ENCODE measurements at regions not wholly inside any gene's neighbourhood (a gene's known extent, or its start where the extent isn't known, plus 50 kb on each side); places are given as distances from the start of the nearest gene placed in this dataset.

DNA sequence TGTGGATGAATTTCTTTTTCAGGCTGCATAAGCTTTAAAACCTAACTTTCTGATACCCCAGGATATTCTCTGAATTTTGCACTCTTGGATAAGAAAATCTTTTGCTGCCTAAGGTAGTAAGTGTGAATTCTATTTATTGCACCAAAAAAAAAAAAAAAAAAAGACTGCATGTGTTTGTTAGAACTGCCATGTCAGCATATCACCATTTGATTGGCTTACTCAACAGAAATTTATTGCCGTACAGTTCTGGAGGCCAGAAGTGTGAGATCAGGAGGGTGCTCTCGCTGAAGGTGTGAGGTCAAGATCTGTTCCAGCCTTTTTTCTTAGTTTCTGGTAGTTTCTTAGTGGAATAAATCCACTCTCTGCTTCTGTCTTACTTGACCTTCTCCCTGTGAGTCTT is 1250.0 kb upstream of the PRKX start:
- Mint-ChIP-seq H3K9me3 (peaks cover 6% of the 10 kb centered on the region), H3K4me3 (no peak overlapping the region), H3K27ac (no peak overlapping the region), H3K27me3 (ENCODE audit: insufficient read depth) (no peaks in the 10 kb centered on the region; the same call in 1 of the 2 replicates), H3K4me1 (ENCODE audit: low read depth) (no peaks in the 10 kb centered on the region), H3K36me3 (ENCODE audit: low read depth) (no peaks in the 10 kb centered on the region)
- TF ChIP-seq, protein P1, sequence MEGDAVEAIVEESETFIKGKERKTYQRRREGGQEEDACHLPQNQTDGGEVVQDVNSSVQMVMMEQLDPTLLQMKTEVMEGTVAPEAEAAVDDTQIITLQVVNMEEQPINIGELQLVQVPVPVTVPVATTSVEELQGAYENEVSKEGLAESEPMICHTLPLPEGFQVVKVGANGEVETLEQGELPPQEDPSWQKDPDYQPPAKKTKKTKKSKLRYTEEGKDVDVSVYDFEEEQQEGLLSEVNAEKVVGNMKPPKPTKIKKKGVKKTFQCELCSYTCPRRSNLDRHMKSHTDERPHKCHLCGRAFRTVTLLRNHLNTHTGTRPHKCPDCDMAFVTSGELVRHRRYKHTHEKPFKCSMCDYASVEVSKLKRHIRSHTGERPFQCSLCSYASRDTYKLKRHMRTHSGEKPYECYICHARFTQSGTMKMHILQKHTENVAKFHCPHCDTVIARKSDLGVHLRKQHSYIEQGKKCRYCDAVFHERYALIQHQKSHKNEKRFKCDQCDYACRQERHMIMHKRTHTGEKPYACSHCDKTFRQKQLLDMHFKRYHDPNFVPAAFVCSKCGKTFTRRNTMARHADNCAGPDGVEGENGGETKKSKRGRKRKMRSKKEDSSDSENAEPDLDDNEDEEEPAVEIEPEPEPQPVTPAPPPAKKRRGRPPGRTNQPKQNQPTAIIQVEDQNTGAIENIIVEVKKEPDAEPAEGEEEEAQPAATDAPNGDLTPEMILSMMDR (IDR thresholded peaks at IDR 0.05): no peak
- DNase-seq: no peak

- H3K4me1 Mint-ChIP-seq (ENCODE audit: low read depth): no peaks in the 10 kb centered on the region
- no peaks in the 10 kb centered on the region for H3K36me3 Mint-ChIP-seq (ENCODE audit: low read depth)
- H3K4me3 Mint-ChIP-seq: no peak overlapping the region
- H3K27ac Mint-ChIP-seq: no peak overlapping the region
- TF ChIP-seq, protein P1 (IDR thresholded peaks at IDR 0.05): no peak
- DNase-seq: no peak
- H3K9me3 Mint-ChIP-seq: peaks cover 8% of the 10 kb centered on the region; the same call in 1 of the 2 replicates
- H3K27me3 Mint-ChIP-seq (ENCODE audit: insufficient read depth): no peaks in the 10 kb centered on the region
These were observed 1231.3 kb upstream of the PRKX start for GRCh38 chrX:4944767-4945166.

GRCh38 chrX:4936315-4936714 is 1222.9 kb upstream of the PRKX start:
- no peak for DNase-seq
- H3K9me3 Mint-ChIP-seq: peaks cover 5% of the 10 kb centered on the region
- H3K36me3 Mint-ChIP-seq (ENCODE audit: low read depth): no peaks in the 10 kb centered on the region; the same call in 1 of the 2 replicates
- H3K27ac Mint-ChIP-seq: no peak overlapping the region
- H3K4me1 Mint-ChIP-seq (ENCODE audit: low read depth): no peaks in the 10 kb centered on the region
- TF ChIP-seq, protein P1 (IDR thresholded peaks at IDR 0.05): no peak
- no peaks in the 10 kb centered on the region for H3K27me3 Mint-ChIP-seq (ENCODE audit: insufficient read depth)
- H3K4me3 Mint-ChIP-seq: no peak overlapping the region

DNA sequence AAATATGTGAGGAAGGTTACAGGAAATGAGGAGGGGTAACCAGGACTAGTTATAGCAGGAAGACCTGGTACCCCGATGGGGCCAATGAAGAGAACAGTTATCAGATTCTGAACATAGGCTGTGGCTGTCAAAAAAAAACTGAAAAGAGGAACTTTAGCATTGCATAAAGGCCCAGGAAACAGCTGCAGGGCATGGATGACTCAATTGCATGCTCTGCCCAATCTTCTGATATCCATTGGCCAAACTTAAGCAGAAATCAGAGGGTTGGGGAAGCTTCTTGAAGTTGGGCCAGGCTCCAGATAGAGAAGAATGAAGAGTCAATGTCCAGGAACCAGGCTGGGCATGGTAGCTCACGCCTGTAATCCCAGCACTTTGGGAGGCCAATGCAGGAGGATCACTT is 1222.4 kb upstream of the PRKX start:
- Mint-ChIP-seq H3K36me3 (ENCODE audit: low read depth) (no peaks in the 10 kb centered on the region; the same call in 1 of the 2 replicates), H3K27ac (no peak overlapping the region), H3K9me3 (peaks cover 6% of the 10 kb centered on the region), H3K4me3 (no peak overlapping the region), H3K27me3 (ENCODE audit: insufficient read depth) (no peaks in the 10 kb centered on the region), H3K4me1 (ENCODE audit: low read depth) (no peaks in the 10 kb centered on the region)
- DNase-seq: no peak
- TF ChIP-seq, protein P1 (IDR thresholded peaks at IDR 0.05): no peak

- Mint-ChIP-seq H3K36me3 (ENCODE audit: low read depth) (no peaks in the 10 kb centered on the region; the same call in 1 of the 2 replicates), H3K27ac (no peak overlapping the region), H3K27me3 (ENCODE audit: insufficient read depth) (no peaks in the 10 kb centered on the region), H3K9me3 (peaks cover 10% of the 10 kb centered on the region), H3K4me1 (ENCODE audit: low read depth) (no peaks in the 10 kb centered on the region), H3K4me3 (no peak overlapping the region)
- TF ChIP-seq, protein P1 (IDR thresholded peaks at IDR 0.05): no peak
- no peak for DNase-seq
These were observed 1222.0 kb upstream of the PRKX start for GRCh38 chrX:4935401-4935800.

DNA sequence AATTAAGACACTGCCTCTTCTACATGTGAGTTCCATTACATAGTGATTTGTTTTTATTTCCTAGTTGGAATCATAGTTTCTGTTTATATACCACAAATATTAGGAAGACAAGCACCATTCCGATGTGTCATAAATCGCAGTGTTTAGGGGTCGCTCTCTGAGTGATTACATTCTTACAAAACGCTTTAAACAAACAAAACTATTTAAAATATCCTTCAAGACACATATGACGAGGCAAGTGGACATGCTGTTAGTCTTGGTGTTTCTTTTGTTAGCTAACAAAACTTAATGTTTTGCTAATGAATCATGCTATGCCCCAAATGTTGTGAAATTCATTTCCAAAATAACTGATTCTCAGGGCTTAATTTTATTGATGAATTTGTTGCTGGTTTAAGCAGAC is 1219.3 kb upstream of the PRKX start:
- peaks cover 13% of the 10 kb centered on the region for H3K9me3 Mint-ChIP-seq

More for the DNA sequence above, 1219.3 kb upstream of the PRKX start:
- no peaks in the 10 kb centered on the region for H3K27me3 Mint-ChIP-seq (ENCODE audit: insufficient read depth)
- no peaks in the 10 kb centered on the region; the same call in 1 of the 2 replicates for H3K36me3 Mint-ChIP-seq (ENCODE audit: low read depth)
- H3K27ac Mint-ChIP-seq: no peak overlapping the region
- H3K4me1 Mint-ChIP-seq (ENCODE audit: low read depth): no peaks in the 10 kb centered on the region
- TF ChIP-seq, protein P1 (IDR thresholded peaks at IDR 0.05): no peak
- no peak overlapping the region for H3K4me3 Mint-ChIP-seq
- no peak for DNase-seq
